ENCODE measurements at regions not wholly inside any gene's neighbourhood (a gene's known extent, or its start where the extent isn't known, plus 50 kb on each side); places are given as distances from the start of the nearest gene placed in this dataset.
A peak's percentile ranks its signal among the peaks of the same experiment; 100 is the strongest.

- DNase-seq (ENCODE audit: extremely low spot score): no peak
- TF ChIP-seq POLR2AphosphoS5 (IDR thresholded peaks at IDR 0.05) (peak; percentile 13 to 27), CTCF (IDR thresholded peaks at IDR 0.05) (no peak)
Measured at GRCh38 chr6:156563714-156564113, 213.5 kb upstream of the ARID1B start.

GRCh38 chr6:156562636-156563035 lies 214.5 kb upstream of the ARID1B start:
- H3K4me1 ChIP-seq: peaks cover 8 to 17% (median 16%) of the 10 kb centered on the region in 4 donors
- no peak overlapping the region for H3K27ac ChIP-seq (replicated peaks in 1 of 4)
- TF ChIP-seq POLR2AphosphoS5 (IDR thresholded peaks at IDR 0.05) (no peak), CTCF (IDR thresholded peaks at IDR 0.05) (no peak), EP300 (IDR thresholded peaks at IDR 0.05) (no peak), POLR2A (IDR thresholded peaks at IDR 0.05; ENCODE audit: low read depth) (no peak)
- no peaks in the 10 kb centered on the region for H3K27me3 ChIP-seq
- H3K4me3 ChIP-seq: no peak overlapping the region
- no peaks in the 10 kb centered on the region for H3K36me3 ChIP-seq
- DNase-seq (ENCODE audit: extremely low spot score): no peak
- 83% methylated on average over 2 of the region's 9 CpGs for WGBS
- intact Hi-C loops (cut with DNase I): loop anchor here (10.0 kb wide), 3 partner anchors 392 to 732 kb away; no protein-coding TSS in a partner anchor
- no peaks in the 10 kb centered on the region for H3K9me3 ChIP-seq

More at GRCh38 chr6:156563714-156564113, 213.5 kb upstream of the ARID1B start:
- H3K27me3 ChIP-seq: no peaks in the 10 kb centered on the region
- 43% methylated on average over 9 of the region's 9 CpGs for WGBS
- no peaks in the 10 kb centered on the region for H3K36me3 ChIP-seq
- H3K4me3 ChIP-seq: peak overlapping the region in 1 of 4 donors; percentile 0
- intact Hi-C loops (cut with DNase I): loop anchor here (1.0 to 10.0 kb wide), 6 partner anchors 123 to 731 kb away; no protein-coding TSS in a partner anchor
- peak overlapping the region in 2 of 4 donors; percentile 22 to 42 for H3K27ac ChIP-seq (replicated peaks in 1 of 4)
- no peaks in the 10 kb centered on the region for H3K9me3 ChIP-seq
- H3K4me1 ChIP-seq: peaks cover 8 to 14% (median 13%) of the 10 kb centered on the region in 4 donors

GRCh38 chr6:156562019-156562418 lies 215.2 kb upstream of the ARID1B start:
- H3K4me1 ChIP-seq: peaks cover 8 to 23% (median 21%) of the 10 kb centered on the region in 4 donors
- H3K36me3 ChIP-seq: no peaks in the 10 kb centered on the region
- no peaks in the 10 kb centered on the region for H3K27me3 ChIP-seq
- no peak overlapping the region for H3K27ac ChIP-seq (replicated peaks in 1 of 4)
- TF ChIP-seq CTCF (IDR thresholded peaks at IDR 0.05) (no peak), POLR2A (IDR thresholded peaks at IDR 0.05; ENCODE audit: low read depth) (no peak), POLR2AphosphoS5 (IDR thresholded peaks at IDR 0.05) (no peak), EP300 (IDR thresholded peaks at IDR 0.05) (no peak)
- intact Hi-C loops (cut with DNase I): loop anchor here (10.0 kb wide), 3 partner anchors 393 to 733 kb away; no protein-coding TSS in a partner anchor
- WGBS: 83% methylated on average over 13 of the region's 13 CpGs
- no peaks in the 10 kb centered on the region for H3K9me3 ChIP-seq
- no peak overlapping the region for H3K4me3 ChIP-seq
- no peak for DNase-seq (ENCODE audit: extremely low spot score)

- intact Hi-C loops (cut with DNase I): loop anchor here (10.0 kb wide), 3 partner anchors 394 to 734 kb away; no protein-coding TSS in a partner anchor
- Histone ChIP-seq H3K4me3 (no peak overlapping the region), H3K9me3 (no peaks in the 10 kb centered on the region), H3K36me3 (no peaks in the 10 kb centered on the region), H3K4me1 (peaks cover 8 to 24% (median 21%) of the 10 kb centered on the region in 4 donors), H3K27me3 (no peaks in the 10 kb centered on the region), H3K27ac (replicated peaks in 1 of 4) (no peak overlapping the region)
- DNase-seq (ENCODE audit: extremely low spot score): no peak
- TF ChIP-seq POLR2A (IDR thresholded peaks at IDR 0.05; ENCODE audit: low read depth): no peak
Measured at GRCh38 chr6:156560476-156560875, 216.7 kb upstream of the ARID1B start.

- WGBS: 90% methylated on average over 4 of the region's 4 CpGs
Measured at GRCh38 chr6:156559162-156559690, 218.0 kb upstream of the ARID1B start.

More at GRCh38 chr6:156559162-156559690, 218.0 kb upstream of the ARID1B start:
- Histone ChIP-seq H3K9me3 (no peaks in the 10 kb centered on the region), H3K27ac (replicated peaks in 1 of 4) (no peak overlapping the region), H3K4me3 (no peak overlapping the region), H3K27me3 (no peaks in the 10 kb centered on the region), H3K36me3 (no peaks in the 10 kb centered on the region), H3K4me1 (peaks cover 8 to 17% (median 16%) of the 10 kb centered on the region in 4 donors)
- intact Hi-C loops (cut with DNase I): no loop called here
- no peak for DNase-seq (ENCODE audit: extremely low spot score)
- TF ChIP-seq EP300 (IDR thresholded peaks at IDR 0.05): no peak
- TF ChIP-seq CTCF (IDR thresholded peaks at IDR 0.05): no peak
- TF ChIP-seq POLR2A (IDR thresholded peaks at IDR 0.05; ENCODE audit: low read depth): no peak
- TF ChIP-seq POLR2AphosphoS5 (IDR thresholded peaks at IDR 0.05): no peak

All from esophagus muscularis mucosa (tissue), 4 donors.